ENCODE measurements at regions not wholly inside any gene's neighbourhood (a gene's known extent, or its start where the extent isn't known, plus 50 kb on each side); places are given as distances from the start of the nearest gene placed in this dataset.

DNA sequence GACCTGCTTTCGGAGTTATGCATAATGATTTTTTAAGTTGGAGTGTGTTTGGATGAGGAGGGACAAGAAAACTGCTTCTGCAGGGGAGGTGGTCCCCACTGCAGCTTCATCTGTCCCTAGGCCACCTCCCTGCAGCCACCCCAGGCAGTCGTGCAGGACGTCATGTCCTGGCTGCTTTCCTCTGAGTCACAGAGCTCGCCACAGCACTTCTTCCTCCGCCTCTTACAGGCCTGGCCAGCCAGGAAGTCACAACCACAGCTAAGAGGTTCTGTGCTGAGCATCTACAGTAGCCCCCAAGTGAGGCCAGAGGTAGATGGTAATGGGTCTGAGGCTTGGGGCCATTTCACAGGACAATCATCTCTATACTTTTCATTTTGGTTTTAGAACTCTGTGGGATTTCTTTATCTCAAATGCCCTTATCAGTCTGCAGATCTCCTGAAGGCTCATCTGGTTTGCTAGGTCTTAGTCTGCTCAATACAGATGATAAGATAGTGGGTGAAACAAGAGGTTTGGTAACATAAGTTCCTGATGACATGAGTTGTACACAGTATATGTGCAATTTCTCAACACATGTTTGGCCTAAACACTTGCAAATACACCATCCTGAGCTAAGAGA lies 106.4 kb downstream of the ARF6 start:
- TF ChIP-seq, protein P1, sequence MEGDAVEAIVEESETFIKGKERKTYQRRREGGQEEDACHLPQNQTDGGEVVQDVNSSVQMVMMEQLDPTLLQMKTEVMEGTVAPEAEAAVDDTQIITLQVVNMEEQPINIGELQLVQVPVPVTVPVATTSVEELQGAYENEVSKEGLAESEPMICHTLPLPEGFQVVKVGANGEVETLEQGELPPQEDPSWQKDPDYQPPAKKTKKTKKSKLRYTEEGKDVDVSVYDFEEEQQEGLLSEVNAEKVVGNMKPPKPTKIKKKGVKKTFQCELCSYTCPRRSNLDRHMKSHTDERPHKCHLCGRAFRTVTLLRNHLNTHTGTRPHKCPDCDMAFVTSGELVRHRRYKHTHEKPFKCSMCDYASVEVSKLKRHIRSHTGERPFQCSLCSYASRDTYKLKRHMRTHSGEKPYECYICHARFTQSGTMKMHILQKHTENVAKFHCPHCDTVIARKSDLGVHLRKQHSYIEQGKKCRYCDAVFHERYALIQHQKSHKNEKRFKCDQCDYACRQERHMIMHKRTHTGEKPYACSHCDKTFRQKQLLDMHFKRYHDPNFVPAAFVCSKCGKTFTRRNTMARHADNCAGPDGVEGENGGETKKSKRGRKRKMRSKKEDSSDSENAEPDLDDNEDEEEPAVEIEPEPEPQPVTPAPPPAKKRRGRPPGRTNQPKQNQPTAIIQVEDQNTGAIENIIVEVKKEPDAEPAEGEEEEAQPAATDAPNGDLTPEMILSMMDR (IDR thresholded peaks at IDR 0.05): no peak
- peak in 1 of 2 donors; percentile 50 for TF ChIP-seq POLR2A (IDR thresholded peaks at IDR 0.05)
